HG03342 (cell line): ENCODE measurements at regions not wholly inside any gene's neighbourhood (a gene's known extent, or its start where the extent isn't known, plus 50 kb on each side); places are given as distances from the start of the nearest gene placed in this dataset.
"Not testable (repeated sequence)": the region's sequence is repeated elsewhere in the genome, so short reads cannot be mapped to it uniquely, and the experiment has no call there.

Experiments used
- ATAC-seq: cut with Tn5 transposase; IDR thresholded peaks from one replicate; pipeline ENCODE4 v1.9.1; 2021; ENCODE audit warnings: mild to moderate bottlenecking, moderate library complexity; ENCODE audit not compliant: unreplicated experiment

DNA sequence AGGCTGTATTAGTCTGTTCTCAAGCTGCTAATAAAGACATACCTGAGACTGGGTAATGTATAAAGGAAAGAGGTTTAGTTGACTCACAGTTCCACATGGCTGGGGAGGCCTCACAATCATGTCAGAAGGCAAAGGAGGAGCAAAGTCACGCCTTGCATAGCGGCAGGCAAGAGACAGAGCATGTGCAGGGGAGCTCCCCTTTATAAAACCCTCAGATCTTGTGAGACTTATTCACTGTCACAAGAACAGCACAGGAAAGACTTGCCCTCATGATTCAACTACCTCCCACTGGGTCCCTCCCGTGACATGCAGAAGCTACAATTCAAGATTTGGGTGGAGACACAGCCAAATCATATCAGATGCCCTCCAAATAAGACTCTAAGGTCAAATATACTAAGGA lies 139.4 kb upstream of the TOP1 start:
- ATAC-seq = not testable (repeated sequence)

GRCh38 chr20:40890181-40890580 lies 138.4 kb upstream of the TOP1 start:
- ATAC-seq = no peak

DNA sequence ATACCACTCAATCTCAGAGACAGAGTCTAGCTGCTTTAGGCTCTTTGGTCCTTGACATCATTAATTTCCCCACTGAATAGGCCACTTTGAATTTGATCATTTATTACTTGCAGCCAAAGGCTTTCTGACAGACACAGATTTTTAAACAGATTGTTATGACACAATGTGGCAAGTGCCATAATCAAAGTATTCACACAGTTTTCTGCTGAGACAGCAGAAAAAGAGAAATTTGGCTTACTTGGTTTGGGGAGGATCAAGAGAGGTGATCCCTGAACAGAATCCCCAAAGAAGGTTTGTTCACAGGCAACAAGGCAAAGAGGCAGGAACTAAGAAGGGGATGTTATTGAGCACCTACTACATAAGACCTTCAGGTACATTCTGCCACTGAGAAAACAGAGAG lies 138.0 kb upstream of the TOP1 start:
- no peak for ATAC-seq

- ATAC-seq = no peak
Measured at GRCh38 chr20:40891351-40891750, 137.3 kb upstream of the TOP1 start.

GRCh38 chr20:40892642-40893041 lies 136.0 kb upstream of the TOP1 start:
- ATAC-seq = no peak

GRCh38 chr20:40893610-40894236 lies 134.9 kb upstream of the TOP1 start:
- no peak for ATAC-seq

- no peak for ATAC-seq
Measured at GRCh38 chr20:40894237-40894630, 134.4 kb upstream of the TOP1 start.

DNA sequence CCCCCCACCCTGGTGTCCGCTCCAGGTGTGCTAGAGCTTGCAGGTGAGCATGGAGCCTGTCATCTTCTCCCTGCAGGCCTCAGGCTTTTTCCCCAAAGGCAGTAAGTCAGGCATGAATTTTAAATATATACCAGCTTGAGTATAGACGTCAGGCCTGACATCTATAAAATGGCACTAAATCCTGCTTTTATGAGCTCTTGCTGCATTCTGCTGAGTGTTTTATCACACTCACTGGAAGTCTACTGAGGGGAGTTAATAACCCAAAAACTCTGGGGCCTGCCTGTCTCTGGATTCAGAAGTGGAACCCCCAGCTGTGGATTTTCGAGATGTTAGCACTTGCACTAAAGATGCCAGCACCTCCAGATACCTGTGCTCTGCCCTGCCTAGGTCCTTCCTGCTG lies 133.4 kb upstream of the TOP1 start:
- no peak for ATAC-seq

- no peak for ATAC-seq
Measured at GRCh38 chr20:40896814-40897700, 131.6 kb upstream of the TOP1 start.

GRCh38 chr20:40899344-40899743 lies 129.3 kb upstream of the TOP1 start:
- ATAC-seq = no peak

DNA sequence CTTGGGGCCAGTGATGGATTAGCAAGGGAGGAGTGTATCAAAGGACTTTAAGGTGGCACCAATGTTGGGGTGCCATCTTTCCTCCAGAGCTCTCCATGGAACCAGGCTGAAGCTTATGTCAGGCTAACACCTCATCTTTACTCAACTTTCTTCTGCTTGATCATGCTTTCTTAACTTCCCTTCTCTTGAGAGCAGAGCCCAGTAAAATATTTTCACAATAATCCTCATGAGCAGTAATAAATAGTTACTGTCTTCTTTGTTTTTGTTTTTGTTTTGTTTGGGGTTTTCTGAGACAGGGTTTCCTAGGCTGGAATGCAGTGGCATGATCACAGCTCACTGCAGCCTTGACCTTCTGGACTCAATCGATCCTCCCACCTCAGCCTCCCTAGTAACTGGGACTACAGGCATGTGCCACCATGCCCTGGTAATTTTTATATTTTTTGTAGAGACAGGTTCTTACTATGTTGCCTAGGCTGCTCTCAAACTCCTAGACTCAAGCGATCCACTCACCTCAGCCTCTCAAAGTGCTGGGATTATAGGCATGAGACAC lies 127.9 kb upstream of the TOP1 start:
- no peak for ATAC-seq

DNA sequence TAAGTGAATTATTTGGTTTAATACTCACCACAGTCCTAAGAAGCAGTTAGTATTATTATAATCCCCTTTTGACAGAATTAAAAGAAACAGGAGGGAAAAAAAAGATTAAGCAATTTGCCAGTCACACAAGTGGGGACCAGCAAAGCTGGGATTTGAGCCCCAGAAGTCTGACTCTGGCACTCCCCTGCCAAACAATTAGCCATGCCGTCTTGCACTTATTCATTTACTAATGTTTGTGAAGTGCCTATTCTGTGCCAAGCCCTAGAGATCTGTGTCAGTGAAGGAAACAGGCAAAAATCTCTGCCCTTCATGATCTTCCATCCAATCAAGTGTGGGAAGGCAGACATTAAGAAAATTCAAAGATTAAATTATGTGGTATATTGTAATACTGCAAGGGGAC lies 126.0 kb upstream of the TOP1 start:
- no peak for ATAC-seq

GRCh38 chr20:40908309-40908708 lies 120.3 kb upstream of the TOP1 start:
- no peak for ATAC-seq

DNA sequence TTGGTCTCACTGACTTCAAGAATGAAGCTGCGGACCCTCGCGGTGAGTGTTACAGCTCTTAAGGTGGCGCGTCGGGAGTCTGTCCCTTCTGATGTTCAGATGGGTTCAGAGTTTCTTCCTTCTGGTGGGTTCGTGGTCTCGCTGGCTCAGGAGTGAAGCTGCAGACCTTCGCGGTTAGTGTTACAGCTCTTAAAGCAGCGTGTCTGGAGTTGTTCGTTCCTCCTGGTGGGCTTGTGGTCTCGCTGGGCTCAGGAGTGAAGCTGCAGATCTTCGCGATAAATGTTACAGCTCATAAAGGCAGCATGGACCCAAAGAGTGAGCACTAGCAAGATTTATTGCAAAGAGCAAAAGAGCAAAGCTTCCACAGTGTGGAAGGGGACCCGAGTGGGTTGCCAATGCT lies 119.1 kb upstream of the TOP1 start:
- ATAC-seq = not testable (repeated sequence)

DNA sequence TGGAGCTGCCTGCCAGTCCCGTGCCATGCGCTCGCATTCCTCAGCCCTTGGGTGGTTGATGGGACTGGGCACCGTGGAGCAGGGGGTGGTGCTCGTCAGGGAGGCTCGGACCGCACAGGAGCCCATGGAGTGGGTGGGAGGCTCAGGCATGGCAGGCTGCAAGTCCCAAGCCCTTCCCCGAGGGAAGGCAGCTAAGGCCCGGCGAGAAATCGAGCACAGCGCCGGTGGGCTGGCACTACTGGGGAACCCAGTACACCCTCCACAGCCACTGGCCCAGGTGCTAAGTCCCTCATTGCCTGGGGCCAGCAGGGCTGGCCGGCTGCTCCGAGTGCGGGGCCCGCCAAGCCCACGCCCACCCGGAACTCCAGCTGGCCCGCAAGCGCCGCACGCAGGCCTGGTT lies 118.2 kb upstream of the TOP1 start:
- not testable (repeated sequence) for ATAC-seq

- ATAC-seq = not testable (repeated sequence)
Measured at GRCh38 chr20:40911152-40911551, 117.5 kb upstream of the TOP1 start.

GRCh38 chr20:40913224-40914185 lies 115.1 kb upstream of the TOP1 start:
- ATAC-seq = no peak

- ATAC-seq = no peak
Measured at GRCh38 chr20:40915756-40916155, 112.9 kb upstream of the TOP1 start.

DNA sequence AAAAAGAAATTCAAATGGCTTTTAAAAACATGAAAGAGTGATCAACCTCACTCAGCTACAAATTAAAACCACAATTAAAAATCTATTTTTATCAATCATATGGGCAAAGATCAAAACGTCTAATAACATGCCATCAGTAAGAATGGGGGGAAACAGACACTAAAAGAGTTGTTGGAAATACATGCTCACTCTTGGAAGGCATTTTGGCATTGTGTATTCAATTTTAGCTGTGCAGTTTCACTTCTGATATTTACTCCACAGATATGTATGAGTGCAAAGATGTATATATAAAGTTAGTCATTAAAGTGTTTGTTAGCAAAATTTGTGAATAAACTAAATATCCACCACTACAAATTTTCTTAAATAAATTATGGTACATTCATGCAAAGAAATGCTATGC lies 112.3 kb upstream of the TOP1 start:
- ATAC-seq = no peak

- no peak for ATAC-seq
Measured at GRCh38 chr20:40920291-40920690, 108.3 kb upstream of the TOP1 start.

GRCh38 chr20:40922865-40923264 lies 105.8 kb upstream of the TOP1 start:
- ATAC-seq = no peak
